Activated CD4-positive, alpha-beta T cell treated with anti-CD3 and anti-CD28 coated beads, Interleukin-2, amount 10 ng/mL, durations not matched to agents 24 days and 14 days (primary cell): ENCODE measurements at regions not wholly inside any gene's neighbourhood (a gene's known extent, or its start where the extent isn't known, plus 50 kb on each side); places are given as distances from the start of the nearest gene placed in this dataset.

Experiments used
- DNase-seq: peaks from one replicate; pipeline ENCODE4 v3.0.0; 2022
- H3K27ac Mint-ChIP-seq: one replicate; pipeline ENCODE4 v1.8.0; 2022; ENCODE audit warnings: mild to moderate bottlenecking, mixed read lengths
- H3K27me3 Mint-ChIP-seq: one replicate; pipeline ENCODE4 v1.8.0; 2022; ENCODE audit warnings: mixed read lengths
- H3K36me3 Mint-ChIP-seq: one replicate; pipeline ENCODE4 v1.8.0; 2022; ENCODE audit warnings: low read depth, mild to moderate bottlenecking, mixed read lengths
- H3K4me1 Mint-ChIP-seq: one replicate; pipeline ENCODE4 v1.8.0; 2021; ENCODE audit warnings: mixed read lengths
- H3K4me3 Mint-ChIP-seq: one replicate; pipeline ENCODE4 v1.8.0; 2022; ENCODE audit warnings: mild to moderate bottlenecking, moderate library complexity, mixed read lengths
- H3K9me3 Mint-ChIP-seq: one replicate; pipeline ENCODE4 v1.8.0; 2021; ENCODE audit warnings: mixed read lengths
- intact Hi-C: fragments of 100-400 bp; cut with micrococcal nuclease; formaldehyde crosslinking; loops from one replicate; pipeline ENCODE4 v1.15.1; 2023

GRCh38 chr3:44033123-44033522, 208.6 kb upstream of the TOPAZ1 start:
- Mint-ChIP-seq H3K27ac (no peak overlapping the region), H3K36me3 (no peaks in the 10 kb centered on the region), H3K4me3 (no peak overlapping the region), H3K27me3 (peaks cover 16% of the 10 kb centered on the region), H3K9me3 (no peaks in the 10 kb centered on the region), H3K4me1 (no peaks in the 10 kb centered on the region)
- DNase-seq = no peak
- intact Hi-C loops = no loop called here

- no peaks in the 10 kb centered on the region for H3K9me3 Mint-ChIP-seq
- H3K27me3 Mint-ChIP-seq = peaks cover 10% of the 10 kb centered on the region
- no peak overlapping the region for H3K4me3 Mint-ChIP-seq
These were observed 204.8 kb upstream of the TOPAZ1 start for GRCh38 chr3:44036850-44037249.

GRCh38 chr3:44039006-44039405, 202.7 kb upstream of the TOPAZ1 start:
- DNase-seq = no peak
- peaks cover 6% of the 10 kb centered on the region for H3K27me3 Mint-ChIP-seq
- no peak overlapping the region for H3K27ac Mint-ChIP-seq
- no peaks in the 10 kb centered on the region for H3K36me3 Mint-ChIP-seq
- H3K9me3 Mint-ChIP-seq = no peaks in the 10 kb centered on the region
- H3K4me1 Mint-ChIP-seq = no peaks in the 10 kb centered on the region
- intact Hi-C loops = no loop called here
- no peak overlapping the region for H3K4me3 Mint-ChIP-seq

More at GRCh38 chr3:44036850-44037249, 204.8 kb upstream of the TOPAZ1 start:
- H3K4me1 Mint-ChIP-seq = no peaks in the 10 kb centered on the region
- intact Hi-C loops = no loop called here
- no peak overlapping the region for H3K27ac Mint-ChIP-seq
- no peak for DNase-seq
- H3K36me3 Mint-ChIP-seq = no peaks in the 10 kb centered on the region

GRCh38 chr3:44041726-44042125, 200.0 kb upstream of the TOPAZ1 start:
- Mint-ChIP-seq H3K27ac (no peak overlapping the region), H3K4me1 (no peaks in the 10 kb centered on the region), H3K4me3 (no peak overlapping the region), H3K9me3 (no peaks in the 10 kb centered on the region), H3K27me3 (peaks cover 17% of the 10 kb centered on the region), H3K36me3 (no peaks in the 10 kb centered on the region)
- intact Hi-C loops = no loop called here
- DNase-seq = no peak

- Mint-ChIP-seq H3K27ac (no peak overlapping the region), H3K27me3 (peaks cover 17% of the 10 kb centered on the region), H3K36me3 (no peaks in the 10 kb centered on the region), H3K9me3 (no peaks in the 10 kb centered on the region), H3K4me3 (no peak overlapping the region), H3K4me1 (no peaks in the 10 kb centered on the region)
- DNase-seq = no peak
- intact Hi-C loops = no loop called here
These were observed 198.9 kb upstream of the TOPAZ1 start for GRCh38 chr3:44042772-44043171.

- no peak overlapping the region for H3K27ac Mint-ChIP-seq
- no peaks in the 10 kb centered on the region for H3K36me3 Mint-ChIP-seq
- peaks cover 14% of the 10 kb centered on the region for H3K27me3 Mint-ChIP-seq
- H3K9me3 Mint-ChIP-seq = no peaks in the 10 kb centered on the region
- no peaks in the 10 kb centered on the region for H3K4me1 Mint-ChIP-seq
- DNase-seq = no peak
- no peak overlapping the region for H3K4me3 Mint-ChIP-seq
- intact Hi-C loops = no loop called here
These were observed 196.0 kb upstream of the TOPAZ1 start for GRCh38 chr3:44045476-44046275.

GRCh38 chr3:44047796-44048195, 193.9 kb upstream of the TOPAZ1 start:
- no peaks in the 10 kb centered on the region for H3K9me3 Mint-ChIP-seq
- intact Hi-C loops = no loop called here
- H3K27me3 Mint-ChIP-seq = peaks cover 22% of the 10 kb centered on the region
- no peaks in the 10 kb centered on the region for H3K4me1 Mint-ChIP-seq
- H3K36me3 Mint-ChIP-seq = no peaks in the 10 kb centered on the region
- H3K27ac Mint-ChIP-seq = no peak overlapping the region
- DNase-seq = no peak
- no peak overlapping the region for H3K4me3 Mint-ChIP-seq

GRCh38 chr3:44048196-44048924, 193.3 kb upstream of the TOPAZ1 start:
- Mint-ChIP-seq H3K9me3 (no peaks in the 10 kb centered on the region), H3K4me1 (no peaks in the 10 kb centered on the region), H3K27ac (no peak overlapping the region), H3K27me3 (peaks cover 22% of the 10 kb centered on the region), H3K4me3 (no peak overlapping the region), H3K36me3 (no peaks in the 10 kb centered on the region)
- intact Hi-C loops = no loop called here
- no peak for DNase-seq

- Mint-ChIP-seq H3K36me3 (no peaks in the 10 kb centered on the region), H3K4me3 (no peak overlapping the region), H3K9me3 (no peaks in the 10 kb centered on the region), H3K4me1 (no peaks in the 10 kb centered on the region), H3K27ac (no peak overlapping the region), H3K27me3 (peaks cover 22% of the 10 kb centered on the region)
- no peak for DNase-seq
- intact Hi-C loops = no loop called here
These were observed 192.7 kb upstream of the TOPAZ1 start for GRCh38 chr3:44048949-44049348.

GRCh38 chr3:44050101-44050500, 191.6 kb upstream of the TOPAZ1 start:
- Mint-ChIP-seq H3K4me1 (no peaks in the 10 kb centered on the region), H3K36me3 (no peaks in the 10 kb centered on the region), H3K4me3 (no peak overlapping the region), H3K27ac (no peak overlapping the region), H3K9me3 (no peaks in the 10 kb centered on the region), H3K27me3 (peaks cover 22% of the 10 kb centered on the region)
- no peak for DNase-seq
- intact Hi-C loops = no loop called here

- Mint-ChIP-seq H3K27me3 (peaks cover 16% of the 10 kb centered on the region), H3K27ac (no peak overlapping the region), H3K36me3 (no peaks in the 10 kb centered on the region), H3K4me1 (no peaks in the 10 kb centered on the region), H3K4me3 (no peak overlapping the region), H3K9me3 (no peaks in the 10 kb centered on the region)
- no peak for DNase-seq
- intact Hi-C loops = no loop called here
These were observed 190.8 kb upstream of the TOPAZ1 start for GRCh38 chr3:44050867-44051266.

- H3K27me3 Mint-ChIP-seq = peaks cover 13% of the 10 kb centered on the region
- H3K9me3 Mint-ChIP-seq = no peaks in the 10 kb centered on the region
- no peak overlapping the region for H3K4me3 Mint-ChIP-seq
- no peaks in the 10 kb centered on the region for H3K36me3 Mint-ChIP-seq
- no peak for DNase-seq
- no peak overlapping the region for H3K27ac Mint-ChIP-seq
- intact Hi-C loops = no loop called here
- peaks cover 24% of the 10 kb centered on the region for H3K4me1 Mint-ChIP-seq
These were observed 185.7 kb upstream of the TOPAZ1 start for GRCh38 chr3:44055951-44056350.

- Mint-ChIP-seq H3K4me3 (no peak overlapping the region), H3K36me3 (no peaks in the 10 kb centered on the region), H3K4me1 (peaks cover 24% of the 10 kb centered on the region), H3K27ac (no peak overlapping the region), H3K27me3 (peaks cover 10% of the 10 kb centered on the region), H3K9me3 (no peaks in the 10 kb centered on the region)
- intact Hi-C loops = no loop called here
- DNase-seq = no peak
These were observed 185.0 kb upstream of the TOPAZ1 start for GRCh38 chr3:44056446-44057240.
